ENCODE measurements at regions not wholly inside any gene's neighbourhood (a gene's known extent, or its start where the extent isn't known, plus 50 kb on each side); places are given as distances from the start of the nearest gene placed in this dataset.

- Histone ChIP-seq H3K4me2 (ENCODE audit: control insufficient read depth, extremely low read depth, insufficient read depth, low read depth, low read length) (peak overlapping the region; percentile 77), H2AFZ (ENCODE audit: control insufficient read depth, low read length) (peak overlapping the region; percentile 78), H3K9me1 (ENCODE audit: control insufficient read depth, extremely low read depth, insufficient read depth, low read length) (no peaks in the 10 kb centered on the region), H4K20me1 (ENCODE audit: control insufficient read depth, extremely low read depth, insufficient read depth, low read length) (no peaks in the 10 kb centered on the region), H3K9ac (ENCODE audit: control insufficient read depth, extremely low read depth, insufficient read depth, low read length) (peak overlapping the region; percentile 66), H3K4me3 (ENCODE audit: control insufficient read depth in 2 of 3, extremely low read depth in 1 of 3, insufficient read depth in 2 of 3, low read depth in 1 of 3, low read length in 3 of 3) (peak overlapping the region in 2 of 3 experiments; percentile 33 to 39), H3K4me1 (ENCODE audit: control insufficient read depth, extremely low read depth, insufficient read depth, low read length) (peaks cover 23% of the 10 kb centered on the region), H3K9me3 (ENCODE audit: control insufficient read depth, low read depth, low read length) (peaks cover 3% of the 10 kb centered on the region), H3K79me2 (ENCODE audit: control insufficient read depth, insufficient read depth, low read length) (no peaks in the 10 kb centered on the region), H3K27ac (ENCODE audit: control insufficient read depth, insufficient read depth, low read length) (peak overlapping the region; percentile 96), H3K36me3 (ENCODE audit: control insufficient read depth in 2 of 2, extremely low read depth in 1 of 2, insufficient read depth in 2 of 2, low read length in 2 of 2) (no peaks in the 10 kb centered on the region), H3K27me3 (ENCODE audit: control insufficient read depth, extremely low read depth, insufficient read depth, low read length) (no peaks in the 10 kb centered on the region)
- no peak for TF ChIP-seq EZH2 (IDR thresholded peaks at IDR 0.05; ENCODE audit: low read length)
- no peak for TF ChIP-seq CTCF (optimal IDR thresholded peaks at IDR 0.05 in 1 of 3, IDR thresholded peaks at IDR 0.05 in 1 of 3, conservative IDR thresholded peaks at IDR 0.05 in 1 of 3; ENCODE audit: extremely low read depth in 1 of 3, insufficient read depth in 2 of 3, low read length in 3 of 3)
- no peak for FAIRE-seq
- DNase-seq (ENCODE audit: low read depth, low spot score) = peak; percentile 96
- dilution Hi-C loops (cut with MboI; ENCODE audit: extremely low pct_ligation_motif_present, low sequenced_read_pairs) = no loop called here
These were observed 995.5 kb downstream of the MCTP2 start for GRCh38 chr15:95226835-95227234.

- FAIRE-seq = peak; percentile 95
- Histone ChIP-seq H3K4me3 (ENCODE audit: control insufficient read depth in 2 of 3, extremely low read depth in 1 of 3, insufficient read depth in 2 of 3, low read depth in 1 of 3, low read length in 3 of 3) (peak overlapping the region in 2 of 3 experiments; percentile 33 to 39), H3K9ac (ENCODE audit: control insufficient read depth, extremely low read depth, insufficient read depth, low read length) (peak overlapping the region; percentile 66), H3K9me3 (ENCODE audit: control insufficient read depth, low read depth, low read length) (peaks cover 3% of the 10 kb centered on the region), H2AFZ (ENCODE audit: control insufficient read depth, low read length) (peak overlapping the region; percentile 98), H3K4me1 (ENCODE audit: control insufficient read depth, extremely low read depth, insufficient read depth, low read length) (peaks cover 23% of the 10 kb centered on the region), H3K36me3 (ENCODE audit: control insufficient read depth in 2 of 2, extremely low read depth in 1 of 2, insufficient read depth in 2 of 2, low read length in 2 of 2) (no peaks in the 10 kb centered on the region), H3K9me1 (ENCODE audit: control insufficient read depth, extremely low read depth, insufficient read depth, low read length) (no peaks in the 10 kb centered on the region), H3K4me2 (ENCODE audit: control insufficient read depth, extremely low read depth, insufficient read depth, low read depth, low read length) (peak overlapping the region; percentile 77), H4K20me1 (ENCODE audit: control insufficient read depth, extremely low read depth, insufficient read depth, low read length) (no peaks in the 10 kb centered on the region), H3K27me3 (ENCODE audit: control insufficient read depth, extremely low read depth, insufficient read depth, low read length) (no peaks in the 10 kb centered on the region), H3K27ac (ENCODE audit: control insufficient read depth, insufficient read depth, low read length) (peak overlapping the region; percentile 96), H3K79me2 (ENCODE audit: control insufficient read depth, insufficient read depth, low read length) (no peaks in the 10 kb centered on the region)
- TF ChIP-seq CTCF (optimal IDR thresholded peaks at IDR 0.05 in 1 of 3, IDR thresholded peaks at IDR 0.05 in 1 of 3, conservative IDR thresholded peaks at IDR 0.05 in 1 of 3; ENCODE audit: extremely low read depth in 1 of 3, insufficient read depth in 2 of 3, low read length in 3 of 3) (no peak), EZH2 (IDR thresholded peaks at IDR 0.05; ENCODE audit: low read length) (no peak)
- DNase-seq (ENCODE audit: low read depth, low spot score) = peak; percentile 40
- dilution Hi-C loops (cut with MboI; ENCODE audit: extremely low pct_ligation_motif_present, low sequenced_read_pairs) = no loop called here
These were observed 995.9 kb downstream of the MCTP2 start for GRCh38 chr15:95227235-95227634.

Measured in keratinocyte (primary cell).